Small intestine (tissue), 7 donors: ENCODE measurements at regions not wholly inside any gene's neighbourhood (a gene's known extent, or its start where the extent isn't known, plus 50 kb on each side); places are given as distances from the start of the nearest gene placed in this dataset.

Source experiments
- DNase-seq, 2 donors: peaks; one replicate each; pipeline versions ENCODE4 v3.0.0 to v3.0.0-alpha.2; 2013
- FAIRE-seq: peaks from 2 replicates; lab custom pipeline; 2012; peaks lifted over from hg19 to GRCh38; lab: Jason Lieb, UNC
- H3K27ac ChIP-seq, 3 donors: one replicate each; pipeline ENCODE4 v1.5.1; 2013; ENCODE audit warnings: low read length in 2 of 3, mild to moderate bottlenecking in 2 of 3, control low read depth in 1 of 3, inconsistent platforms in 1 of 3, low read depth in 1 of 3, moderate library complexity in 1 of 3
- H3K27me3 ChIP-seq, 3 donors: one replicate each; pipeline ENCODE4 v1.6.1; 2013; ENCODE audit warnings: low read length in 3 of 3, inconsistent platforms in 1 of 3; ENCODE audit not compliant: control insufficient read depth in 3 of 3, insufficient read depth in 3 of 3
- H3K36me3 ChIP-seq, 3 donors: one replicate each; pipeline ENCODE4 v1.6.1; 2013; ENCODE audit warnings: low read length in 3 of 3, inconsistent platforms in 1 of 3, low read depth in 1 of 3, mild to moderate bottlenecking in 1 of 3, moderate library complexity in 1 of 3; ENCODE audit not compliant: control insufficient read depth in 3 of 3, insufficient read depth in 2 of 3
- H3K4me1 ChIP-seq, 3 donors: one replicate each; pipeline ENCODE4 v1.6.1; 2013; ENCODE audit warnings: low read length in 2 of 3, inconsistent platforms in 1 of 3, low read depth in 1 of 3, mild to moderate bottlenecking in 1 of 3, moderate library complexity in 1 of 3; ENCODE audit not compliant: control insufficient read depth in 3 of 3, insufficient read depth in 2 of 3
- H3K4me3 ChIP-seq, 3 donors: one replicate each; pipeline ENCODE4 v1.5.1; 2013; ENCODE audit warnings: low read length in 3 of 3, control low read depth in 1 of 3, inconsistent platforms in 1 of 3, low read depth in 1 of 3, mild to moderate bottlenecking in 1 of 3, moderate library complexity in 1 of 3
- H3K9me3 ChIP-seq, 2 donors: one replicate each; pipeline ENCODE4 v1.6.1; 2013; ENCODE audit warnings: low read depth in 1 of 2, low read length in 1 of 2; ENCODE audit not compliant: control insufficient read depth in 2 of 2, insufficient read depth in 1 of 2
- WGBS, 3 donors: extraction: QIAGEN DNeasy Blood & Tissue Kit; methylation state at CpG; one replicate each; pipeline ENCODE4 v1.1.7; 2013; 5-methylcytosine and 5-hydroxymethylcytosine counted together
- donor health status: healthy with polysubstance abuse.
- donor health status: control.
- donor health status: control.
- donor health status: Bipolar disorder and iron deficiency.
- donor health status: healthy.

- 72 to 91% (median 89%) methylated on average over 3 of the region's 3 CpGs for WGBS, 3 donors
- Histone ChIP-seq H3K36me3 (no peaks in the 10 kb centered on the region), H3K9me3 (no peaks in the 10 kb centered on the region), H3K27ac (no peak overlapping the region), H3K4me3 (no peak overlapping the region), H3K4me1 (no peaks in the 10 kb centered on the region), H3K27me3 (no peaks in the 10 kb centered on the region)
- FAIRE-seq (no peak), DNase-seq (no peak)
These were observed 135.1 kb upstream of the LHCGR start for GRCh38 chr2:48890454-48891131.

GRCh38 chr2:48888066-48888465 is 132.5 kb upstream of the LHCGR start:
- no peak for FAIRE-seq
- H3K9me3 ChIP-seq, result no peaks in the 10 kb centered on the region
- no peaks in the 10 kb centered on the region for H3K4me1 ChIP-seq
- no peaks in the 10 kb centered on the region for H3K27me3 ChIP-seq
- DNase-seq, result no peak
- WGBS, 3 donors, result 54 to 56% (median 55%) methylated on average over 3 of the region's 3 CpGs
- no peak overlapping the region for H3K27ac ChIP-seq
- no peak overlapping the region for H3K4me3 ChIP-seq
- no peaks in the 10 kb centered on the region for H3K36me3 ChIP-seq

- H3K27me3 ChIP-seq, result no peaks in the 10 kb centered on the region
- no peak for DNase-seq
- H3K4me3 ChIP-seq, result no peak overlapping the region
- H3K4me1 ChIP-seq, result no peaks in the 10 kb centered on the region
- H3K36me3 ChIP-seq, result no peaks in the 10 kb centered on the region
- no peak overlapping the region for H3K27ac ChIP-seq
- H3K9me3 ChIP-seq, result no peaks in the 10 kb centered on the region
- WGBS, 3 donors, result 55 to 67% (median 60%) methylated on average over 3 of the region's 3 CpGs
- no peak for FAIRE-seq
These were observed 131.4 kb upstream of the LHCGR start for GRCh38 chr2:48886919-48887318.

GRCh38 chr2:48885841-48886240 is 130.3 kb upstream of the LHCGR start:
- FAIRE-seq, result no peak
- Histone ChIP-seq H3K9me3 (no peaks in the 10 kb centered on the region), H3K27me3 (no peaks in the 10 kb centered on the region), H3K27ac (no peak overlapping the region), H3K4me1 (no peaks in the 10 kb centered on the region), H3K4me3 (no peak overlapping the region), H3K36me3 (no peaks in the 10 kb centered on the region)
- DNase-seq, result no peak
- 77 to 100% (median 84%) methylated on average over 1 of the region's 1 CpG for WGBS, 3 donors

- no peak for FAIRE-seq
- H3K27me3 ChIP-seq, result no peaks in the 10 kb centered on the region
- H3K27ac ChIP-seq, result no peak overlapping the region
- WGBS, 3 donors, result 78 to 81% (median 80%) methylated on average over 6 of the region's 6 CpGs
- no peaks in the 10 kb centered on the region for H3K9me3 ChIP-seq
- no peak overlapping the region for H3K4me3 ChIP-seq
- H3K4me1 ChIP-seq, result no peaks in the 10 kb centered on the region
- DNase-seq, result no peak
- no peaks in the 10 kb centered on the region for H3K36me3 ChIP-seq
These were observed 128.1 kb upstream of the LHCGR start for GRCh38 chr2:48883661-48884060.

- Histone ChIP-seq H3K36me3 (no peaks in the 10 kb centered on the region), H3K4me1 (no peaks in the 10 kb centered on the region), H3K9me3 (no peaks in the 10 kb centered on the region), H3K27me3 (no peaks in the 10 kb centered on the region), H3K27ac (no peak overlapping the region), H3K4me3 (no peak overlapping the region)
- DNase-seq (no peak), FAIRE-seq (no peak)
- 87 to 96% (median 88%) methylated on average over 2 of the region's 2 CpGs for WGBS, 3 donors
These were observed 118.8 kb upstream of the LHCGR start for GRCh38 chr2:48874282-48874681.

- FAIRE-seq (no peak), DNase-seq (no peak)
- no peak overlapping the region for H3K4me3 ChIP-seq
- no peaks in the 10 kb centered on the region for H3K4me1 ChIP-seq
- no peaks in the 10 kb centered on the region for H3K27me3 ChIP-seq
- H3K36me3 ChIP-seq, result no peaks in the 10 kb centered on the region
- WGBS, 3 donors, result 73 to 96% (median 85%) methylated on average over 1 of the region's 1 CpG
- no peaks in the 10 kb centered on the region for H3K9me3 ChIP-seq
- no peak overlapping the region for H3K27ac ChIP-seq
These were observed 118.1 kb upstream of the LHCGR start for GRCh38 chr2:48873666-48874065.

GRCh38 chr2:48870942-48871341 is 115.4 kb upstream of the LHCGR start:
- 67 to 75% (median 69%) methylated on average over 4 of the region's 4 CpGs for WGBS, 3 donors
- Histone ChIP-seq H3K9me3 (no peaks in the 10 kb centered on the region), H3K4me1 (no peaks in the 10 kb centered on the region), H3K36me3 (no peaks in the 10 kb centered on the region), H3K4me3 (no peak overlapping the region), H3K27ac (no peak overlapping the region), H3K27me3 (no peaks in the 10 kb centered on the region)
- no peak for DNase-seq
- FAIRE-seq, result no peak

GRCh38 chr2:48870503-48870902 is 115.0 kb upstream of the LHCGR start:
- Histone ChIP-seq H3K27me3 (no peaks in the 10 kb centered on the region), H3K4me3 (no peak overlapping the region), H3K27ac (no peak overlapping the region), H3K9me3 (no peaks in the 10 kb centered on the region), H3K4me1 (no peaks in the 10 kb centered on the region), H3K36me3 (no peaks in the 10 kb centered on the region)
- whole genome bisulfite sequencing, 3 donors, result 49 to 60% (median 58%) methylated on average over 2 of the region's 2 CpGs
- DNase-seq (no peak), FAIRE-seq (no peak)
